Activated T-helper 1 cell treated with anti-CD3 and anti-CD28 coated beads, Interleukin-12 subunit alpha, Interleukin-12 subunit beta, Interleukin-2, Interleukin-4 antibody, amounts not matched to agents 30 ng/mL and 10 ng/mL and 1 ng/mL, durations not matched to agents 14 hours and 24 hours and 36 hours (primary cell): ENCODE measurements at regions not wholly inside any gene's neighbourhood (a gene's known extent, or its start where the extent isn't known, plus 50 kb on each side); places are given as distances from the start of the nearest gene placed in this dataset.
"Not testable (repeated sequence)": the region's sequence is repeated elsewhere in the genome, so short reads cannot be mapped to it uniquely, and the experiment has no call there.

ENCODE experiments used
- DNase-seq: peaks from one replicate; pipeline ENCODE4 v3.0.0; 2021; ENCODE audit warnings: low spot score
- H3K27ac Mint-ChIP-seq: one replicate; pipeline ENCODE4 v1.8.0; 2021; ENCODE audit warnings: mild to moderate bottlenecking, mixed read lengths
- H3K27me3 Mint-ChIP-seq: one replicate; pipeline ENCODE4 v1.8.0; 2022; ENCODE audit warnings: mild to moderate bottlenecking, moderate library complexity, mixed read lengths; ENCODE audit not compliant: insufficient read depth
- H3K36me3 Mint-ChIP-seq: one replicate; pipeline ENCODE4 v1.8.0; 2021; ENCODE audit warnings: low read depth, mixed read lengths
- H3K4me1 Mint-ChIP-seq: one replicate; pipeline ENCODE4 v1.8.0; 2021; ENCODE audit warnings: low read depth, mixed read lengths
- H3K4me3 Mint-ChIP-seq: one replicate; pipeline ENCODE4 v1.8.0; 2021; ENCODE audit warnings: mild to moderate bottlenecking, moderate library complexity, mixed read lengths
- H3K9me3 Mint-ChIP-seq: one replicate; pipeline ENCODE4 v1.8.0; 2021; ENCODE audit warnings: mixed read lengths
- intact Hi-C: fragments of 100-400 bp; cut with micrococcal nuclease; formaldehyde crosslinking; loops from one replicate; pipeline ENCODE4 v1.15.1; 2024

DNA sequence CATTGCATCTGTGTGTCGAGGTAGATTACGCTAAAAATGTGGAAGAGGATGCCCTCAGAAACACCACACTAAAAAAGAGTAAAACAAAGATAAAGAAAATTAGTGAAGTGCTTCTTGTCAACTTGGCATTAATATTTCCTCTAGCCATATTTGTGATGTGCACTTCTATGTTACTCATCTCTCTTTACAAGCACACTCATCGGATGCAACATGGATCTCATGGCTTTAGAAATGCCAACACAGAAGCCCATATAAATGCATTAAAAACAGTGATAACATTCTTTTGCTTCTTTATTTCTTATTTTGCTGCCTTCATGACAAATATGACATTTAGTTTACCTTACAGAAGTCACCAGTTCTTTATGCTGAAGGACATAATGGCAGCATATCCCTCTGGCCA, 79.0 kb upstream of the SCIN start:
- no peak for DNase-seq
- Mint-ChIP-seq H3K9me3 (no peaks in the 10 kb centered on the region), H3K27me3 (peaks cover 13% of the 10 kb centered on the region), H3K36me3 (no peaks in the 10 kb centered on the region), H3K27ac (no peak overlapping the region), H3K4me1 (no peaks in the 10 kb centered on the region), H3K4me3 (no peak overlapping the region)
- intact Hi-C loops = loop anchor here (2.0 to 5.0 kb wide), 2 partner anchors 425 to 1064 kb away; no protein-coding TSS in a partner anchor

- H3K27me3 Mint-ChIP-seq = peaks cover 10% of the 10 kb centered on the region
- DNase-seq = no peak
- H3K36me3 Mint-ChIP-seq = no peaks in the 10 kb centered on the region
- H3K4me1 Mint-ChIP-seq = no peaks in the 10 kb centered on the region
- H3K27ac Mint-ChIP-seq = no peak overlapping the region
- intact Hi-C loops = loop anchor here (5.0 kb wide), 1 partner anchor 1066 kb away; no protein-coding TSS in a partner anchor
- no peak overlapping the region for H3K4me3 Mint-ChIP-seq
- no peaks in the 10 kb centered on the region for H3K9me3 Mint-ChIP-seq
Observed at GRCh38 chr7:12493407-12493806, 77.1 kb upstream of the SCIN start.

DNA sequence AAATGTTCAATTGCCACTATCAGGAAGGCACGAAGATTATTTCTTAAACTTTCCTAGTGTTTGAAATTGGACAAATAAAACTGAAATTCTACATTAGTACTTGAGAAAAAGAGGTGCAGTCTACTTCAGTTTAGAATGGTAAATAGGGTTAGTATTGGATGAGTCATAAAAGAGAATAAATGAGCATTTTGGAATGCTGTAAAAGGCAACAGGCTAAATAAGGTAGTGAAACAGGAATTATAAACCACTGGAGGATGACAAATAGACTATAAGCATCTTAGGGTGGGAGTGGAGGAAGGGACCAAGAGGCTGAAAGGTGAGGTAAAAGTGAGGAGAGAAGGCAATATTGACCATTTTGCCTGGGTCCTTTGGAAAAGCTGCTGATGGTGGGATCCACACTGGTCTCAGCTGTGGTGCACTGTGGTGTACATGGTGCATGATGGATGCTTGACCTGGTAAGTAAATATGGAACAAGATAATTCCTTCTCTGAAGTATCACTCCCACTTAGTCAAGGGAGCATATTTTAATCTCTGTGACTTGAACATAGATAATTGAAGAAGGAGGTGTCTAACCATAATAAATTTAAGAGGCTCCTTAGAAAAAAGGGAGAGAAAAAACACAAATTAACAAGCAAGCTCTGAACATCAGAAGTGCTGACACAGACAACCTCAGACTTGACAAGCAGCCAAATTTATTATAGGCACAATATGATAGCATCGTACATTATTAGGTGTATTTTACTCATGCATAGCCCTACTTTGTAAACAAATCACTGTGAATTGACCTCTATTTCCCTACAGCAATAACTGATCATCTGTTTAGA, 76.4 kb upstream of the SCIN start:
- Mint-ChIP-seq H3K4me3 (no peak overlapping the region), H3K27me3 (peaks cover 10% of the 10 kb centered on the region), H3K4me1 (no peaks in the 10 kb centered on the region), H3K27ac (no peak overlapping the region), H3K9me3 (no peaks in the 10 kb centered on the region), H3K36me3 (no peaks in the 10 kb centered on the region)
- intact Hi-C loops = loop anchor here (5.0 kb wide), 1 partner anchor 1067 kb away; no protein-coding TSS in a partner anchor
- DNase-seq = no peak

DNA sequence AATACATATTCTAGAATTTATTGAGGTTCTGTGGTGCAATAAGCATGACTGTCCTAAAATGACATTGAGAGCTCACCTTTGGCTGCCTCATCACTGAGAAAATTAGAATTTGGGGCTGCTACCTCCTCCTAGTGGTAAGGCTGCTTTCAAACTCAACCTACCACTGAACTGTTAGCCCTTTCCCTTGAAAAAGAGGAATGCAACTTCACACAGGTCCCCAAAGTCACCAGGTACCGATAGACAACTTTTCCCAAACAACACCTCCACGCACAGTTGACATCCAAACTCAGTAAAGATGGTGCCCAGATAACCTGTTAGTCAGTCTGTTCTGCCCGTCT, 75.9 kb upstream of the SCIN start:
- Mint-ChIP-seq H3K4me1 (no peaks in the 10 kb centered on the region), H3K36me3 (no peaks in the 10 kb centered on the region), H3K4me3 (no peak overlapping the region), H3K27ac (no peak overlapping the region), H3K9me3 (no peaks in the 10 kb centered on the region), H3K27me3 (peaks cover 8% of the 10 kb centered on the region)
- DNase-seq = no peak
- intact Hi-C loops = loop anchor here (5.0 kb wide), 1 partner anchor 1067 kb away; no protein-coding TSS in a partner anchor

- H3K4me1 Mint-ChIP-seq, DNase-seq, H3K27ac Mint-ChIP-seq, H3K36me3 Mint-ChIP-seq, H3K27me3 Mint-ChIP-seq, H3K4me3 Mint-ChIP-seq, H3K9me3 Mint-ChIP-seq: not testable (repeated sequence)
- intact Hi-C loops = loop anchor here (1.0 kb wide), 2 partner anchors 39 to 108 kb away; no protein-coding TSS in a partner anchor
Observed at GRCh38 chr7:12496901-12497674, 73.4 kb upstream of the SCIN start.

DNA sequence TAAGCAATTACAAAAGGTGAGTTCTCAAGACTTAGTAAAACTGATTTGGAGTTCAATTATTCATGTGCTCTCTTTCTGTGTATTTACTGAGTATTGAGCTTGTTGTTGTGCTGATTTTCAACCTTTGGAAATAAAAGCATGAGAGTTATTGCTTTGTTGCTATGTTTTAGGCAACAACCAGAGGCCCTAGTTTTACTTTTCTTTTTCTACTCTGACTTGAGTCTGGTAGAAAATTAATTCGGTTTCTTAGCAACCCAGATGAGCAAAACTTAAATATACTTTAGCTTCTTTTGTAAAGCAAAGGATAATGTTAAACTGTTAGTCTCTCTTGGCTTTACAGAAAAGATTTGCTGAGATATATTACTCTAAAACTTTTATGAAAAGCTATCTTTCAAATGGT, 66.4 kb upstream of the SCIN start:
- no peak overlapping the region for H3K4me3 Mint-ChIP-seq
- no peak for DNase-seq
- H3K27ac Mint-ChIP-seq = no peak overlapping the region
- no peaks in the 10 kb centered on the region for H3K36me3 Mint-ChIP-seq
- H3K9me3 Mint-ChIP-seq = no peaks in the 10 kb centered on the region
- no peaks in the 10 kb centered on the region for H3K27me3 Mint-ChIP-seq
- intact Hi-C loops = no loop called here
- no peaks in the 10 kb centered on the region for H3K4me1 Mint-ChIP-seq

DNA sequence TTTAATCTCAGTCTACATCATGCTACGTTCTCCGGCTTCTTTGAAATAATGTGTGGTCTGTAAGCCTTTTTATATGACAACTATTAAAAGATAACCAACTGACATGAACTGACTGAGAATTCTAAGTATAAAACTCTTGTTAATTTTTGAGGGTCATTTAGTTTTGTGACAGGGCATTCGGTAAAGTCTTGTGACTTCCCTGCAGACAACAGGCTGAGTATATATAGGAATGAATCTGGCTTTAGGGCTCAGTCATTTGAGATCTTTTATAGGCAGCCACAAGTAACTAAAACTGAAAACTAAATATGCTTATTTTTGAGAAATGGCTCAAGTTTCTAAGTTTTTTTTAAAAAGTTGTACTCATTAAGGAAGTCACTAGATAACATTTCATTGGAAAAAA, 62.5 kb upstream of the SCIN start:
- no peak for DNase-seq
- no peak overlapping the region for H3K27ac Mint-ChIP-seq
- no peaks in the 10 kb centered on the region for H3K36me3 Mint-ChIP-seq
- H3K4me3 Mint-ChIP-seq = no peak overlapping the region
- H3K27me3 Mint-ChIP-seq = peaks cover 2% of the 10 kb centered on the region
- H3K4me1 Mint-ChIP-seq = no peaks in the 10 kb centered on the region
- H3K9me3 Mint-ChIP-seq = no peaks in the 10 kb centered on the region
- intact Hi-C loops = no loop called here

DNA sequence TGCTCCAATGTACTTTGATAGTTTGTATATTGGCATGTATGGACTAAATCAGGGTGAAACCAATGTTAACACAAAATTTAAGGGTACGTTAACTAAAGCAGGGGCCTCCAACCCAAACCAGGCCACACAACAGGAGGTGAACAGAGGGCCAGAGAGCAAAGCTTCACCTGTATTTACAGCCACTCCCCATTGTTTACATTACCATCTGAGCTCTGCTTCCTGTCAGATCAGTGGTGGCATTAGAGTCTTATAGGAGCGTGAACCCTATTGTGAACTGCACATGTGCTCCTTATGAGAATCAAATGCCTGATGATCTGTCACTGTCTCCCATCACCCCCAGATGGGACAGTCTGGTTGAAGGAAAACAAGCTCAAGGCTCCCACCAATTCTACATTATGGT, 62.0 kb upstream of the SCIN start:
- Mint-ChIP-seq H3K9me3 (no peaks in the 10 kb centered on the region), H3K4me1 (no peaks in the 10 kb centered on the region), H3K27ac (no peak overlapping the region), H3K27me3 (peaks cover 2% of the 10 kb centered on the region), H3K36me3 (no peaks in the 10 kb centered on the region), H3K4me3 (no peak overlapping the region)
- no peak for DNase-seq
- intact Hi-C loops = no loop called here

GRCh38 chr7:12517451-12517850, 53.1 kb upstream of the SCIN start:
- Mint-ChIP-seq H3K36me3 (no peaks in the 10 kb centered on the region), H3K27ac (no peak overlapping the region), H3K9me3 (no peaks in the 10 kb centered on the region), H3K4me3 (no peak overlapping the region), H3K4me1 (no peaks in the 10 kb centered on the region), H3K27me3 (peaks cover 10% of the 10 kb centered on the region)
- DNase-seq = no peak
- intact Hi-C loops = no loop called here

DNA sequence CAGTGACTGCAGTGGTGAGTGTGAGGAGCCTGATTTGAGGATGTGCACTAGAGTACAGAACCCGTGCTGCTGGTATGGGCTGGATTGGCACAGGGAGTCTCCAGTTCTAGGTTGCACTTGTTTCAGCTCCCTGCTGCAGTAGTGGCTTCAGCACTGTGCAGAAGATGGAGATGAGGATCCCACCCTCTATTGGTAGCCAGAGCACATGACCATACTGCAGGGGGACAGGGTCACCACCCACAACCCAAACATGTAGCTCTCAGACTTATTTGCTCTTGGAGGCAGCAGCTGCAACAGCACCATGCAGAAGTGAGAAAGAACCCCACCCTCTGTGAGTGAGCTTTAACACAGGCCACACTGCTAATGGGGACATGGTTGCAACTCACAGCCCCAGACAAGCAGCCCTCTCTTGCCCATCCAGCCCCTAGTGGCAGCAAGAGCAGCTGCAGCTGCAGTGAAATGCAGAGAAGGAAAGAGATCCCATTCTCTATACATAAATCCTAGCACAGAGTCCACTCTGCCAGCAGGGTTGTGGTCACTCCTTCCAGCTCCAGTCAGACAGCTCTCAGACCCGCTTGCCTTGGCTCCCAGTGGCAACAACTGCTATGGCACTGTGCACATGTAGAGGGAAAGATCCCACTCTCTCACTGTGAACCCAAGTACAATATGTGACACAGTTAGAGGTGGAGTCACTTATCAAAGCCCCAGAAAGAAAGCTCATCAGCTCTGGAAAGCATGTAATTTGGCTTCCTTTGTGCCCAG, 51.4 kb upstream of the SCIN start:
- Mint-ChIP-seq H3K4me1 (no peaks in the 10 kb centered on the region), H3K4me3 (no peak overlapping the region), H3K36me3 (no peaks in the 10 kb centered on the region), H3K27me3 (peaks cover 13% of the 10 kb centered on the region), H3K27ac (no peak overlapping the region), H3K9me3 (no peaks in the 10 kb centered on the region)
- no peak for DNase-seq
- intact Hi-C loops = no loop called here

DNA sequence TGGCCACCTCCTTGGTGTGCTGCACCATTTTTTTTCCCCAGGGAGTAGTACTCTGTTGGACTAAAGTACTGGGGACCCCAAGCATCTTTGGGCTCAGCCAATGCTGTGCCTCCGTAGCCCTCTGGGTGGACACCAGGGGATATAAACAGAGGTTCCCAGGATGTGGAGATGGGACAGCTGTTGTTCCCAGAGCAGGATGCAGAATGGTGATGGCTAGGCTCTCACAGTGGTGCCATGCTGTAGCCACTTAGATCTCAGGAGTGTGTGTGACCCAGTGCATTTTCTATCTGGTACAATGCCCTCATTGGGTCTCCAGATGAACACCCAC, 50.9 kb upstream of the SCIN start:
- H3K4me1 Mint-ChIP-seq = no peaks in the 10 kb centered on the region
- DNase-seq = no peak
- H3K36me3 Mint-ChIP-seq = no peaks in the 10 kb centered on the region
- intact Hi-C loops = loop anchor here (5.0 kb wide), 2 partner anchors 118 to 1938 kb away; no protein-coding TSS in a partner anchor
- peaks cover 13% of the 10 kb centered on the region for H3K27me3 Mint-ChIP-seq
- H3K27ac Mint-ChIP-seq = no peak overlapping the region
- no peak overlapping the region for H3K4me3 Mint-ChIP-seq
- H3K9me3 Mint-ChIP-seq = no peaks in the 10 kb centered on the region
